ENCODE measurements at regions not wholly inside any gene's neighbourhood (a gene's known extent, or its start where the extent isn't known, plus 50 kb on each side); places are given as distances from the start of the nearest gene placed in this dataset.

- TF ChIP-seq TCF7 (IDR thresholded peaks at IDR 0.05; ENCODE audit: borderline replicate concordance) = no peak
- no peak for TF ChIP-seq RAD21 (IDR thresholded peaks at IDR 0.05; ENCODE audit: insufficient read depth, low read depth, low read length)
- TF ChIP-seq ASH2L (IDR thresholded peaks at IDR 0.05; ENCODE audit: borderline replicate concordance, low read depth) = no peak
These were observed 330.9 kb upstream of the GRIA1 start (continued) for GRCh38 chr5:153159616-153160015.

- Histone ChIP-seq H3K27me3 (replicated peaks in 1 of 2; ENCODE audit: control insufficient read depth in 2 of 2, insufficient read depth in 2 of 2, low read length in 1 of 2) (no peaks in the 10 kb centered on the region), H2AFZ (ENCODE audit: control insufficient read depth, low read depth, low read length) (no peak overlapping the region), H3K9me3 (replicated peaks; ENCODE audit: control insufficient read depth, insufficient read depth, low read length) (no peaks in the 10 kb centered on the region), H3K27ac (ENCODE audit: control insufficient read depth, insufficient read depth) (no peak overlapping the region), H3K4me3 (no peak overlapping the region), H3K36me3 (ENCODE audit: control insufficient read depth in 2 of 2, insufficient read depth in 2 of 2, low read length in 1 of 2) (no peaks in the 10 kb centered on the region), H3K4me2 (ENCODE audit: control insufficient read depth, insufficient read depth) (no peak overlapping the region), H3K9ac (ENCODE audit: control insufficient read depth, insufficient read depth, low read length) (no peak overlapping the region), H4K20me1 (ENCODE audit: control insufficient read depth, insufficient read depth) (no peaks in the 10 kb centered on the region), H3K4me1 (ENCODE audit: control insufficient read depth, insufficient read depth, low read length) (no peaks in the 10 kb centered on the region), H3K79me2 (ENCODE audit: control insufficient read depth, insufficient read depth, low read length) (no peaks in the 10 kb centered on the region)
- ChIA-PET RAD21 (ENCODE audit: unreplicated experiment) (no interaction called here), POLR2A (no interaction called here), CTCF (interaction anchor here (0.9 kb wide), 1 partner anchor 33 kb away, joined by 3 read pairs; no protein-coding TSS in a partner anchor), SMC1A (ENCODE audit: uncharacterized antibody, unreplicated experiment) (interaction anchor here (0.8 kb wide), 1 partner anchor 11 kb away, joined by 3 read pairs; no protein-coding TSS in a partner anchor)
- in situ Hi-C loops (cut with MboI) (no loop called here), intact Hi-C loops (cut with micrococcal nuclease; ENCODE audit: unreplicated experiment) (no loop called here)
- DNase-seq (ENCODE audit: low read depth, low spot score) = no peak
- no peak for ATAC-seq
- 35% methylated on average over 1 of the region's 1 CpG for WGBS (ENCODE audit: insufficient coverage, insufficient replicate concordance, low lambda C conversion rate, missing lambda C conversion rate)
- BruUV-seq (replicated peaks) = no TSS peak
- no peak for FAIRE-seq
- no peak for TF ChIP-seq ATF7 (IDR thresholded peaks at IDR 0.05; ENCODE audit: low read depth)
- TF ChIP-seq TARDBP (IDR thresholded peaks at IDR 0.05; ENCODE audit: borderline replicate concordance) = no peak
- no peak for TF ChIP-seq ZNF687 (IDR thresholded peaks at IDR 0.05)
- no peak for TF ChIP-seq CREB1 (IDR thresholded peaks at IDR 0.05; ENCODE audit: low read depth)
- TF ChIP-seq NFIC (IDR thresholded peaks at IDR 0.05; ENCODE audit: low read depth, low read length) = no peak
- no peak for TF ChIP-seq SPI1 (IDR thresholded peaks at IDR 0.05; ENCODE audit: borderline replicate concordance, insufficient read depth, low read depth, low read length)
- no peak for TF ChIP-seq MYC (IDR thresholded peaks at IDR 0.05; ENCODE audit: insufficient read depth, insufficient read length, insufficient replicate concordance, low read length, severe bottlenecking)
- no peak for TF ChIP-seq BCL11A (IDR thresholded peaks at IDR 0.05; ENCODE audit: low read depth, low read length)
- TF ChIP-seq HDAC2 (IDR thresholded peaks at IDR 0.05) = no peak
- no peak for TF ChIP-seq ZNF384 (IDR thresholded peaks at IDR 0.05; ENCODE audit: borderline replicate concordance, low read depth, low read length)
- TF ChIP-seq, protein P1, sequence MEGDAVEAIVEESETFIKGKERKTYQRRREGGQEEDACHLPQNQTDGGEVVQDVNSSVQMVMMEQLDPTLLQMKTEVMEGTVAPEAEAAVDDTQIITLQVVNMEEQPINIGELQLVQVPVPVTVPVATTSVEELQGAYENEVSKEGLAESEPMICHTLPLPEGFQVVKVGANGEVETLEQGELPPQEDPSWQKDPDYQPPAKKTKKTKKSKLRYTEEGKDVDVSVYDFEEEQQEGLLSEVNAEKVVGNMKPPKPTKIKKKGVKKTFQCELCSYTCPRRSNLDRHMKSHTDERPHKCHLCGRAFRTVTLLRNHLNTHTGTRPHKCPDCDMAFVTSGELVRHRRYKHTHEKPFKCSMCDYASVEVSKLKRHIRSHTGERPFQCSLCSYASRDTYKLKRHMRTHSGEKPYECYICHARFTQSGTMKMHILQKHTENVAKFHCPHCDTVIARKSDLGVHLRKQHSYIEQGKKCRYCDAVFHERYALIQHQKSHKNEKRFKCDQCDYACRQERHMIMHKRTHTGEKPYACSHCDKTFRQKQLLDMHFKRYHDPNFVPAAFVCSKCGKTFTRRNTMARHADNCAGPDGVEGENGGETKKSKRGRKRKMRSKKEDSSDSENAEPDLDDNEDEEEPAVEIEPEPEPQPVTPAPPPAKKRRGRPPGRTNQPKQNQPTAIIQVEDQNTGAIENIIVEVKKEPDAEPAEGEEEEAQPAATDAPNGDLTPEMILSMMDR (IDR thresholded peaks at IDR 0.05 in 2 of 3, conservative IDR thresholded peaks at IDR 0.05 in 1 of 3; ENCODE audit: control insufficient read depth in 2 of 3, extremely low read depth in 1 of 3, insufficient read depth in 1 of 3, low read depth in 3 of 3, low read length in 3 of 3) = no peak
- TF ChIP-seq ZZZ3 (IDR thresholded peaks at IDR 0.05; ENCODE audit: control insufficient read depth, insufficient read length, low read depth) = no peak
- no peak for TF ChIP-seq KDM1A (IDR thresholded peaks at IDR 0.05; ENCODE audit: borderline replicate concordance)
- no peak for TF ChIP-seq HSF1 (IDR thresholded peaks at IDR 0.05; ENCODE audit: low read depth, low read length)
- TF ChIP-seq PAX5 (IDR thresholded peaks at IDR 0.05; ENCODE audit: borderline replicate concordance, low read depth, low read length) = no peak
These were observed 322.2 kb upstream of the GRIA1 start for GRCh38 chr5:153168241-153168640.
